Activated CD4-positive, alpha-beta T cell treated with anti-CD3 and anti-CD28 coated beads, Interleukin-2, Interleukin-6, amounts not matched to agents 100 ng/mL and 50 ng/mL, durations not matched to agents 16 hours and 8 hours (primary cell): ENCODE measurements at regions not wholly inside any gene's neighbourhood (a gene's known extent, or its start where the extent isn't known, plus 50 kb on each side); places are given as distances from the start of the nearest gene placed in this dataset.
"Not testable (repeated sequence)": the region's sequence is repeated elsewhere in the genome, so short reads cannot be mapped to it uniquely, and the experiment has no call there.

Experiments used
- DNase-seq: peaks from one replicate; pipeline ENCODE4 v3.0.0-alpha.2; 2020

DNA sequence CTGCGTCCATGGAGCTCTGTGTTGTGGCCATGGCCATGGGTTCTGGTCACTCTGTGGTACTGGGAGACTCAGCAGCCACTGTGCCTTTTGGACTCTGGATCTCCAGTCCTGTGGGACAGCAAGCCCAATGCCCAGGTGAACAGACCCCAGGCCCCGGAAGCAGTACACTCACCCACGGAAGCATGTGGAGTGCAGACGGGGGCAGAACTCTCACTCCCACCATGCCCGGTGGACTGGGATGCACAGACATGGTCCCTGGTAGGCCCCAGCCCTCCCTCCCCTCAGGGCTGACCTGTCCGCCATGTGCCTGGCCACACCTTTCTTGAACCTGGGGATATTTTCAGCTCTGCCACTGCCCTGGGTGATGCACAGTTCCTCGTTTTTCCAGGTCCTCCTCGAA, 163.3 kb downstream of the URI1 start:
- DNase-seq = no peak

- DNase-seq = peak; percentile 2
Observed at GRCh38 chr19:30105727-30106126, 163.7 kb downstream of the URI1 start.

GRCh38 chr19:30106417-30107095, 164.5 kb downstream of the URI1 start:
- no peak for DNase-seq

- no peak for DNase-seq
Observed at GRCh38 chr19:30107251-30107650, 165.2 kb downstream of the URI1 start.

DNA sequence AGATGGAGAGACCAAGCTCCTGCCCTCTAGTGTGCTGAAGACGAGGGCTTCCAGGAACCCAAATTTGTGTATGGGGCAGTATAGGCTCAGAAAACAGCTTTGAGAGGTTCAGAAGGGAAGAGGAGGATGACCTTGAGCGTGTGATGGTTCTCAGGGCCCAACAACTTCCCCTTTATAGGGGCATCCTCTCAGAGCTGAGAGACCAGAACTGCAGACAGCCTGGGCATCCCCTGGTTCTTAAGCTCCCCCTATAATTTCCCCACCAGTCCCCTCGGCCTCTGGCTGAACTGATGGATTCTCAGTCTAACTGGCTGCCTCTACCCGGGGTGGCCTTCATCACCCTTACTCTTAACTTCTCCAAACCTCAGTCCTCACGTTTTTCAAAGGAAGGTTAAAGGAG, 167.5 kb downstream of the URI1 start:
- no peak for DNase-seq

DNA sequence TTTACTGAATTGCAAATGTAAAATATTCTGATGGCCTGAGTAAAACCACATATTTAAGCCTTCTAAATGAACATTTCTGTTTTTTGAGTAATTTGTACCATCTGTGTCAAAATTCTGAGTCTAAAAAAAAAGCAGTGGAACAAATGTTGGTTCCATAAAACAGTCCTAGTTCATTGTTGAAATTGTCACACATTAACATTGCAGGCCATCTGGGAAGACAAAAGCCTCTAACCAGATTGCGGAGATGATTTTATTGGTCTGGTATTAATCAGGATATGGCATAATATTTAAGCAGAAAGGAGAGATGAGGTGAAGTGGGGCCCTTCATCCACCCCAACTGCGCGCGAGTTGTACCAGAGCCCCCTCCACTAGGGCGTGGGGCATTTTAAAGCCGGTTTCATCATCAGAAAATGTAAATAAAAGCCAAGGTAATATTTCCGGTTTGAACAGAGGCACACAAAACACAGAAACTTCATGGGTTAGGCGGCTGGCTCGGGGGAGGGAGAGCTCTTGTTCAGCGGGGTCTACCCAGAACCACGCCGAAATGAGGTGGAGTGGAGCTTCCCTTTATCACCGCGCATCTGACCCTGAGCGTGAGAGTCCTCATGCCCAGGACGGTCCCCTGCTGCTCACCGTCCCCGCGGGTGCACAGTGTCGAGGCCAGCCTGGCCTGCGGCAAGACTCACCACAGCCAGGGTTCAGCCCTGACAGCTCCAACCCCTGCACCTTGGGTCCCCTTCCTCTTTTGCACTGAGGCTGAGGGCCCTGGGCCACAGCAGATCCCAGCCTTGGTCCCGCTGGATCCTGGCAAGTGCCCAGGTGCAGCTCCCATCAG, 169.2 kb downstream of the URI1 start:
- no peak for DNase-seq

DNA sequence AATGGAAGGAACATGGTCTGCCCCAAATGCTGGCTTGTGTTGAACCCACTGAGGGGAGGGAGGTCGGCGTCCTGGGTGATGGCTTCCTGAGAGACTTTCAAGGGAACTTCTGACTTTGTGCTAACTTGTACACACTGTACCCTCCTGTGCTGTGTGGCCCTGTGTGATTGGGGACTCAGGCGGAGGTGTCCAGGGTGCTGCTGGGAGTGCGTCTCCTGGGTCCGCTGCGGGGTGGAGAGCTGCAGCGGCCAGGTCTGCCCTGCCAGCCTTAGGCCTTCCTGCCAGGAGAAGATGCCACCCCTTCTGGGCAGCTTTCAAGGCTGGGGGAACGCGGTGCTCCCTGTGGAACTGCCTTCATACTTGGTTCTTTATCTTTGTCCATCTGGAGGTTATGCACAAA, 170.1 kb downstream of the URI1 start:
- DNase-seq = no peak

DNA sequence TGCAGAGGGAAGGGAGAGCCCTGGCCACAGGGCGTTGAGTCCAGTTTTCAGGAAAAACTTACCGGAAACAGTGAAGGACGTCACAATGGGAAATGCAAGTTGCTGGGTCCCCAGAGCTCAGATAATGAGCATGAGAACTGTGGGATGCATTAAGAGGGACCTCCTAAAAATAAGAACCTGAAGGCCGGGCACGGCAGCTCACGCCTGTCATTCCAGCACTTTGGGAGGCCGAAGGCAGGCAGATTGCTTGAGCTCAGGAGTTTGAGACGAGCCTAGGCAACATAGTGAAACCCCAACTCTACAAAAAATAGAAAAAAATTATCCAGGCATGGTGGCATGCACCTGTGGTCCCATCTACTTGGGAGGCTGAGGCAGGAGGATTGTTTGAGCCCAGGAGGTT, 170.6 kb downstream of the URI1 start:
- no peak for DNase-seq

GRCh38 chr19:30113186-30113585, 171.1 kb downstream of the URI1 start:
- DNase-seq = no peak

DNA sequence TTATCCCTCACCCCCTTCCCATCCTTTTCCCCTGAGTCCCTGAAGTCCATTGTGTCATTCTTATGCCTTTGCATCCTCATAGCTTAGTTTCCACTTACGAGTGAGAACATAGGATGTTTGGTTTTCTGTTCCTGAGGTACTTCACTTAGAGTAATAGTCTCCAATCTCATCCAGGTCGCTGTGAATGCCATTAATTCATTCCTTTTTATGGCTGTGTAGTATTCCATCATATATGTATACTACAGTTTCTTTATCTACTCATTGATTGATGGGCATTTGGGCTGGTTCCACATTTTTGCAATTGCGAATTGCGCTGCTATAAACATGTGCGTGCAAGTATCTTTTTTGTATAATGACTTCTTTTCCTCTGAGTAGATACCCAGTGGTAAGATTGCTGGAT, 172.1 kb downstream of the URI1 start:
- not testable (repeated sequence) for DNase-seq

GRCh38 chr19:30115947-30116346, 173.9 kb downstream of the URI1 start:
- no peak for DNase-seq

GRCh38 chr19:30116530-30116929, 174.5 kb downstream of the URI1 start:
- DNase-seq = no peak

GRCh38 chr19:30116984-30117555, 175.0 kb downstream of the URI1 start:
- DNase-seq = no peak

DNA sequence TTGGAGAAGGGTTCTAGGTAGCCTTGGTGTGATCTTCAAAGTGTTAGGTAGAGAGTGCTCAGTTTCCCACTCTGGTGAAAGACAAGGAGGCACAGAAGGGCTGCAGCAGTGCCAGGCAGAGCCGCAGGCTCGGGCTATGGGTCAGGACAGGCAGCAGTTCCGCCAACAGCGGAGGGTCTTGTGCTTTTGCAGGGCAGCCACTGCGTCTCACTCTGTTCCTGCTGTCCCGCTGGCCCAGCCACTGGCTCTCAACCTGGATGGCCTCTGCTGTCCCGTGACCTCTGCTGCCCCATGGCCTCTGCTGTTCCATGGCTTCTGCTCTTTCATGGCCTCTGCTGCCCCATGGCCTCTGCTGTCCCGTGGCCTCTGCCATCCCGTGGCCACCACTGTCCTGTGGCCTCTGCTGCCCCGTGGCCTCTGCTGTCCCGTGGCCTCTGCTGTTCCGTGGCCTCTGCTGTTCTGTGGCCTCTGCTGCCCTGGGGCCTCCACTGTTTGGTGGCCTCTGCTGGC, 175.7 kb downstream of the URI1 start:
- no peak for DNase-seq

GRCh38 chr19:30118221-30118620, 176.2 kb downstream of the URI1 start:
- DNase-seq = no peak

- no peak for DNase-seq
Observed at GRCh38 chr19:30118760-30119159, 176.7 kb downstream of the URI1 start.

GRCh38 chr19:30119180-30119908, 177.3 kb downstream of the URI1 start:
- no peak for DNase-seq

GRCh38 chr19:30120860-30121484, 178.9 kb downstream of the URI1 start:
- DNase-seq = no peak

- no peak for DNase-seq
Observed at GRCh38 chr19:30122431-30122830, 180.4 kb downstream of the URI1 start.

DNA sequence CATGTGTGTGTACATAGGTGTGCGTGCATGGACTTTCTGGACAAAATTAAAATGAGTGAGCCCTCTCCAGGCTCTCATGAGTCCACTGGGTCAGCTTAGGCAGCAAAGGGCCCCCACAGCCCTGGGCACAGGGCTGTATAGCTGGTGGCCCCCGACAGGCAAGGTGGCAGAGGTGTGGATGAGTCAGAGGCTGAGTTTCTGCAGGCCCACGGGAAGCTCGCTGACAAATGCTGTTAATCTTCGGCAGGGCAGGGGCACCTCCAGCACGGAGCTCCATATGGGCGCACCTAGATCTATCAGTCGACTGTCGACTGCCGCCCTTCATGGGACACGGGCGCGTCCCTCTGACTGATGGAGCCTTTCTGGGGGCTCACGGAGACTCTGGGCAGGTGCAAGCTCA, 181.1 kb downstream of the URI1 start:
- DNase-seq = no peak

- no peak for DNase-seq
Observed at GRCh38 chr19:30123611-30124010, 181.6 kb downstream of the URI1 start.

DNA sequence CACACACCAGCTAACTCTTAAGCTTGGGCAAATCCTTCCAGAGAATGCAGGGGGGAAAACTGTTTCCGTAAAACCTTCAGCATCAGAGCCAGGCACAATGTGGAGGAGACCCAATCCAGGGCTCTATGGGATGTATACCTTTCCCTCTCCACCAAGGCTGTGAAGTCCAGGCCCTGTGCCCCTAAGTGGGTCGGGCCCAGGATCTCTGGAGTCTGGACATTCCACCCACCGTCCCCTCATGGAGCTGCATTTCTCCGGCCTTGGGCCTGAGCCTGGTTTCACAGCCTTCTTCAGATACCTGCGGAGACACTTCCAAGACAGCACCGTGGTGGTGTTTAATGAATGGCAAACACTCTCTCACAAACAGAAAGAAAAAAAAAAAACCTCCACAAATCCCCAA, 186.2 kb downstream of the URI1 start:
- DNase-seq = no peak
